Progenitor cell of endocrine pancreas (in vitro differentiated cells): ENCODE measurements at regions not wholly inside any gene's neighbourhood (a gene's known extent, or its start where the extent isn't known, plus 50 kb on each side); places are given as distances from the start of the nearest gene placed in this dataset.

Source experiments
- DNase-seq: peaks from one replicate; pipeline ENCODE4 v3.0.0; 2021; ENCODE audit warnings: low spot score; ENCODE audit not compliant: unreplicated experiment
- H3K27ac Mint-ChIP-seq: 2 replicates; pipeline ENCODE4 v1.8.0; 2021; ENCODE audit warnings: mild to moderate bottlenecking, moderate library complexity, mixed read lengths
- H3K27me3 Mint-ChIP-seq: 2 replicates; pipeline ENCODE4 v1.8.0; 2021; ENCODE audit warnings: mixed read lengths
- H3K36me3 Mint-ChIP-seq: 2 replicates; pipeline ENCODE4 v1.8.0; 2022; ENCODE audit warnings: mixed read lengths; ENCODE audit not compliant: insufficient read depth
- H3K4me1 Mint-ChIP-seq: 2 replicates; pipeline ENCODE4 v1.8.0; 2021; ENCODE audit warnings: low read depth, mixed read lengths
- H3K4me3 Mint-ChIP-seq: 2 replicates; pipeline ENCODE4 v1.8.0; 2021; ENCODE audit warnings: low read depth, mild to moderate bottlenecking, moderate library complexity, mixed read lengths
- H3K9me3 Mint-ChIP-seq: 2 replicates; pipeline ENCODE4 v1.8.0; 2021; ENCODE audit warnings: low read depth, mixed read lengths
- TF ChIP-seq, protein P1 (sequence below): fragments of 200-600 bp; sonication (generic); IDR thresholded peaks from one replicate; pipeline ENCODE4 v1.5.0; 2021; ENCODE audit warnings: antibody characterized with exemption, mild to moderate bottlenecking; ENCODE audit not compliant: unreplicated experiment

DNA sequence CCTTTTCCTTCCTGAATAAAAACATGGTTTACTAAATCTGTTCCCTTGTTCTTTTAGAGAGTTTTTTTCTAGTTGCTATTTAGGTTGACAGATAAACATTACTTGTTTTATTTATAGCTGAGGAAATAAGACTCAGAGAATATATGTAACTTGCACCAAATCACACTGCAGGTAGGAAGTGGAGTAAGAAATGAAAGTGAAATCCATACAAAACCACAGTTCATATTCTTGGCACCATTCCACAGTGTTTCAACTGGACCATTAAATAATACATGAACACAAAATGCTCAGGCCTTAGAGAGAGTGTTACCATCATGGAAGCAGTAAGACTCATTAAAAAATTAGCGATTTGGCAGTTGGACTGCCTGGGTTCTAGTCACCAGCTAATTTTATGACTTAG lies 326.9 kb upstream of the SLIT2 start:
- no peaks in the 10 kb centered on the region for H3K4me1 Mint-ChIP-seq
- H3K27me3 Mint-ChIP-seq, result no peaks in the 10 kb centered on the region
- H3K27ac Mint-ChIP-seq, result no peak overlapping the region
- TF ChIP-seq, protein P1, sequence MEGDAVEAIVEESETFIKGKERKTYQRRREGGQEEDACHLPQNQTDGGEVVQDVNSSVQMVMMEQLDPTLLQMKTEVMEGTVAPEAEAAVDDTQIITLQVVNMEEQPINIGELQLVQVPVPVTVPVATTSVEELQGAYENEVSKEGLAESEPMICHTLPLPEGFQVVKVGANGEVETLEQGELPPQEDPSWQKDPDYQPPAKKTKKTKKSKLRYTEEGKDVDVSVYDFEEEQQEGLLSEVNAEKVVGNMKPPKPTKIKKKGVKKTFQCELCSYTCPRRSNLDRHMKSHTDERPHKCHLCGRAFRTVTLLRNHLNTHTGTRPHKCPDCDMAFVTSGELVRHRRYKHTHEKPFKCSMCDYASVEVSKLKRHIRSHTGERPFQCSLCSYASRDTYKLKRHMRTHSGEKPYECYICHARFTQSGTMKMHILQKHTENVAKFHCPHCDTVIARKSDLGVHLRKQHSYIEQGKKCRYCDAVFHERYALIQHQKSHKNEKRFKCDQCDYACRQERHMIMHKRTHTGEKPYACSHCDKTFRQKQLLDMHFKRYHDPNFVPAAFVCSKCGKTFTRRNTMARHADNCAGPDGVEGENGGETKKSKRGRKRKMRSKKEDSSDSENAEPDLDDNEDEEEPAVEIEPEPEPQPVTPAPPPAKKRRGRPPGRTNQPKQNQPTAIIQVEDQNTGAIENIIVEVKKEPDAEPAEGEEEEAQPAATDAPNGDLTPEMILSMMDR, result no peak
- H3K9me3 Mint-ChIP-seq, result no peaks in the 10 kb centered on the region
- H3K4me3 Mint-ChIP-seq, result no peak overlapping the region
- no peaks in the 10 kb centered on the region for H3K36me3 Mint-ChIP-seq
- DNase-seq, result no peak

- Mint-ChIP-seq H3K4me1 (peaks cover 1% of the 10 kb centered on the region), H3K27ac (no peak overlapping the region), H3K27me3 (no peaks in the 10 kb centered on the region), H3K9me3 (peaks cover 19% of the 10 kb centered on the region), H3K36me3 (no peaks in the 10 kb centered on the region), H3K4me3 (no peak overlapping the region)
- TF ChIP-seq, protein P1, result no peak
- DNase-seq, result no peak
Observed at GRCh38 chr4:19915276-19915675, 336.4 kb upstream of the SLIT2 start.

- no peak overlapping the region for H3K27ac Mint-ChIP-seq
- TF ChIP-seq, protein P1, result no peak
- H3K36me3 Mint-ChIP-seq, result no peaks in the 10 kb centered on the region
- no peak overlapping the region for H3K4me3 Mint-ChIP-seq
- no peaks in the 10 kb centered on the region for H3K27me3 Mint-ChIP-seq
- no peak for DNase-seq
- peaks cover 1% of the 10 kb centered on the region for H3K4me1 Mint-ChIP-seq
- H3K9me3 Mint-ChIP-seq, result peaks cover 9% of the 10 kb centered on the region
Observed at GRCh38 chr4:19913650-19914049, 338.1 kb upstream of the SLIT2 start.

DNA sequence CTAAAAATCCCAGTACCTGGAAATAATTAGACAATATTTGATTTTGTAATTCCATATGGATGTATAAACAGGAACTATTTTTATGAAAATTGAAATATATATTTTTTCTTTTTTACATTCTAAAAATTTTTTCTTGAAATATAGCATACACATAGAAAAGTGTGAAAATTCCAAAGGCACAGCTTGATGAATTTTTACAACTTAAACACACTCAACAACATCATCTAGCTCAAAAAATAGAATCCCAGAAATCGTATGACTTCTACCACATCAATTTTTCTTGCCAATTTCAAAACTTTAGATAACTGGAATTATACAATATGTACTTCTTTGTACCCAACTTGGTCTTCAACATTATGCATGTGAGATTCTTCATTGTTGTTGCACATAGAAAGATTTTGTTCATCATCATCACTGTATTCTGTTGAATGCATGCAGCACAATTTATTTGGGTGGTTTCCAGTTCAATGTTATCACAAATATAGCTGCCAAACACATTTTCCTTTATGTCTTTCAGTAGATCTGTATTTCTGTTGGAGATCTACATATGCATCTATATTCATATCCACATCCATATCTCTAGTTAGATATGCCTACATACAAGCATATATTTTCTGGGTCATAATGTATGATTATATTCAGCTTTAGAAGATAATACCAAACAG lies 340.7 kb upstream of the SLIT2 start:
- TF ChIP-seq, protein P1, result no peak
- Mint-ChIP-seq H3K4me3 (no peak overlapping the region), H3K27me3 (no peaks in the 10 kb centered on the region), H3K27ac (no peak overlapping the region), H3K9me3 (no peaks in the 10 kb centered on the region), H3K4me1 (peaks cover 1% of the 10 kb centered on the region), H3K36me3 (no peaks in the 10 kb centered on the region)
- no peak for DNase-seq

- DNase-seq, result no peak
- no peaks in the 10 kb centered on the region for H3K9me3 Mint-ChIP-seq
- TF ChIP-seq, protein P1, result no peak
- H3K36me3 Mint-ChIP-seq, result no peaks in the 10 kb centered on the region
- H3K4me1 Mint-ChIP-seq, result no peaks in the 10 kb centered on the region
- H3K27ac Mint-ChIP-seq, result no peak overlapping the region
- no peak overlapping the region for H3K4me3 Mint-ChIP-seq
- peaks cover 2% of the 10 kb centered on the region for H3K27me3 Mint-ChIP-seq
Observed at GRCh38 chr4:19905024-19905423, 346.7 kb upstream of the SLIT2 start.
